Endodermal cell (in vitro differentiated cells): ENCODE measurements at regions not wholly inside any gene's neighbourhood (a gene's known extent, or its start where the extent isn't known, plus 50 kb on each side); places are given as distances from the start of the nearest gene placed in this dataset.

Experiments used
- DNase-seq: peaks from one replicate; pipeline ENCODE4 v3.0.0-alpha.2; 2017
- H3K27ac ChIP-seq: 2 replicates; pipeline ENCODE4 v1.5.1; 2013; ENCODE audit warnings: mild to moderate bottlenecking, low read depth, low read length, moderate library complexity
- H3K27me3 ChIP-seq: 2 replicates; pipeline ENCODE4 v1.6.1; 2013; ENCODE audit warnings: mild to moderate bottlenecking, low read length, moderate library complexity; ENCODE audit not compliant: insufficient read depth, control insufficient read depth, poor library complexity, severe bottlenecking
- H3K36me3 ChIP-seq: 2 replicates; pipeline ENCODE4 v1.7.0; 2013; ENCODE audit warnings: mild to moderate bottlenecking, low read length, moderate library complexity; ENCODE audit not compliant: control insufficient read depth, insufficient read depth
- H3K4me1 ChIP-seq: one replicate; pipeline ENCODE4 v1.7.0; 2013; ENCODE audit warnings: low read length; ENCODE audit not compliant: control insufficient read depth, insufficient read depth
- H3K4me3 ChIP-seq: 2 replicates; pipeline ENCODE4 v1.5.1; 2013; ENCODE audit warnings: mild to moderate bottlenecking, low read length, moderate library complexity
- H3K9ac ChIP-seq: 2 replicates; pipeline ENCODE4 v1.6.1; 2013; ENCODE audit warnings: mild to moderate bottlenecking, low read length, moderate library complexity; ENCODE audit not compliant: poor library complexity, severe bottlenecking; ENCODE audit errors: extremely low read depth
- H3K9me3 ChIP-seq: 2 replicates; pipeline ENCODE4 v1.6.1; 2013; ENCODE audit warnings: mild to moderate bottlenecking, low read length, moderate library complexity; ENCODE audit not compliant: control insufficient read depth
- H3K27ac Mint-ChIP-seq: 2 replicates; pipeline ENCODE4 v1.8.0; 2020; ENCODE audit warnings: mixed read lengths
- H3K27me3 Mint-ChIP-seq: 2 replicates; pipeline ENCODE4 v1.8.0; 2021; ENCODE audit warnings: mild to moderate bottlenecking, mixed read lengths; ENCODE audit not compliant: insufficient read depth
- H3K36me3 Mint-ChIP-seq: 2 replicates; pipeline ENCODE4 v1.8.0; 2020; ENCODE audit warnings: low read depth, mixed read lengths
- H3K4me1 Mint-ChIP-seq: 2 replicates; pipeline ENCODE4 v1.8.0; 2020; ENCODE audit warnings: mixed read lengths
- H3K4me3 Mint-ChIP-seq: 2 replicates; pipeline ENCODE4 v1.8.0; 2020; ENCODE audit warnings: mild to moderate bottlenecking, moderate library complexity, mixed read lengths
- H3K9me3 Mint-ChIP-seq: 2 replicates; pipeline ENCODE4 v1.8.0; 2020; ENCODE audit warnings: mild to moderate bottlenecking, mixed read lengths
- CTCF ChIP-seq: fragments of 200-600 bp; sonication (generic); conservative IDR thresholded peaks from 2 replicates; pipeline ENCODE4 v1.5.0; 2021; ENCODE audit warnings: antibody characterized with exemption, mild to moderate bottlenecking
- WGBS, 2 experiments: methylation state at CpG; one replicate each; pipeline versions ENCODE4 v1.1.5 to v1.1.7; 2013; ENCODE audit warnings: missing lambda C conversion rate in 2 of 2, mixed read lengths in 1 of 2; ENCODE audit not compliant: insufficient coverage in 1 of 2, insufficient read length in 1 of 2; 5-methylcytosine and 5-hydroxymethylcytosine counted together

GRCh38 chr14:45633220-45633984 lies 380.4 kb upstream of the MIS18BP1 start:
- no peak overlapping the region for H3K4me3 ChIP-seq
- H3K27ac Mint-ChIP-seq: no peak overlapping the region
- no peak for DNase-seq
- H3K27me3 Mint-ChIP-seq: no peaks in the 10 kb centered on the region
- no peaks in the 10 kb centered on the region for H3K36me3 Mint-ChIP-seq
- H3K4me3 Mint-ChIP-seq: no peak overlapping the region
- WGBS, 2 experiments: 87 to 92% methylated on average over 3 to 5 of the region's 7 CpGs
- no peaks in the 10 kb centered on the region for H3K36me3 ChIP-seq
- TF ChIP-seq CTCF: no peak
- no peak overlapping the region for H3K9ac ChIP-seq
- peaks cover 36% of the 10 kb centered on the region for H3K9me3 Mint-ChIP-seq
- no peaks in the 10 kb centered on the region for H3K27me3 ChIP-seq
- H3K27ac ChIP-seq: no peak overlapping the region
- H3K9me3 ChIP-seq: peaks cover 32% of the 10 kb centered on the region
- H3K4me1 Mint-ChIP-seq: no peaks in the 10 kb centered on the region
- no peaks in the 10 kb centered on the region for H3K4me1 ChIP-seq

GRCh38 chr14:45621731-45622130 lies 368.7 kb upstream of the MIS18BP1 start:
- Histone ChIP-seq H3K27me3 (no peaks in the 10 kb centered on the region), H3K36me3 (no peaks in the 10 kb centered on the region), H3K4me1 (no peaks in the 10 kb centered on the region), H3K4me3 (no peak overlapping the region), H3K9ac (no peak overlapping the region), H3K27ac (no peak overlapping the region), H3K9me3 (no peaks in the 10 kb centered on the region)
- H3K4me1 Mint-ChIP-seq: no peaks in the 10 kb centered on the region
- DNase-seq: no peak
- 92% methylated on average over 2 of the region's 2 CpGs; no CpG with 5 or more reads in 1 of the 2 experiments for WGBS, 2 experiments
- TF ChIP-seq CTCF: no peak
- H3K27me3 Mint-ChIP-seq: no peaks in the 10 kb centered on the region
- no peaks in the 10 kb centered on the region for H3K36me3 Mint-ChIP-seq
- H3K9me3 Mint-ChIP-seq: no peaks in the 10 kb centered on the region
- H3K27ac Mint-ChIP-seq: no peak overlapping the region
- H3K4me3 Mint-ChIP-seq: no peak overlapping the region

- no peak overlapping the region for H3K4me3 ChIP-seq
- H3K36me3 Mint-ChIP-seq: no peaks in the 10 kb centered on the region
- no peak overlapping the region for H3K27ac ChIP-seq
- no peaks in the 10 kb centered on the region for H3K27me3 ChIP-seq
- no peaks in the 10 kb centered on the region for H3K9me3 Mint-ChIP-seq
- no peaks in the 10 kb centered on the region for H3K9me3 ChIP-seq
- H3K27me3 Mint-ChIP-seq: no peaks in the 10 kb centered on the region
- H3K4me1 ChIP-seq: no peaks in the 10 kb centered on the region
- H3K4me1 Mint-ChIP-seq: no peaks in the 10 kb centered on the region
- no peak overlapping the region for H3K9ac ChIP-seq
- H3K4me3 Mint-ChIP-seq: no peak overlapping the region
- DNase-seq: no peak
- TF ChIP-seq CTCF: no peak
- WGBS, 2 experiments: 94 to 96% methylated on average over 3 of the region's 4 CpGs
- no peaks in the 10 kb centered on the region for H3K36me3 ChIP-seq
- no peak overlapping the region for H3K27ac Mint-ChIP-seq
Observed at GRCh38 chr14:45619831-45620230, 366.8 kb upstream of the MIS18BP1 start.
